Keratinocyte (primary cell): ENCODE measurements at regions not wholly inside any gene's neighbourhood (a gene's known extent, or its start where the extent isn't known, plus 50 kb on each side); places are given as distances from the start of the nearest gene placed in this dataset.

Experiments
- EZH2 ChIP-seq: IDR thresholded peaks from one replicate; pipeline ENCODE4 v1.6.1; 2012; ENCODE audit warnings: inconsistent platforms, mild to moderate bottlenecking, low read length, moderate library complexity
- TF ChIP-seq, protein P1 (sequence below), 3 experiments: IDR thresholded peaks in 1 of 3; conservative IDR thresholded peaks in 1 of 3; optimal IDR thresholded peaks in 1 of 3; 2 replicates in 2 of 3; 3 replicates in 1 of 3; pipeline versions ENCODE3 to v1.5.1; 2011; ENCODE audit warnings: low read length in 3 of 3, mild to moderate bottlenecking in 3 of 3, moderate library complexity in 2 of 3, control low read depth in 1 of 3, inconsistent platforms in 1 of 3; ENCODE audit not compliant: insufficient read depth in 2 of 3; ENCODE audit errors: extremely low read depth in 1 of 3

DNA sequence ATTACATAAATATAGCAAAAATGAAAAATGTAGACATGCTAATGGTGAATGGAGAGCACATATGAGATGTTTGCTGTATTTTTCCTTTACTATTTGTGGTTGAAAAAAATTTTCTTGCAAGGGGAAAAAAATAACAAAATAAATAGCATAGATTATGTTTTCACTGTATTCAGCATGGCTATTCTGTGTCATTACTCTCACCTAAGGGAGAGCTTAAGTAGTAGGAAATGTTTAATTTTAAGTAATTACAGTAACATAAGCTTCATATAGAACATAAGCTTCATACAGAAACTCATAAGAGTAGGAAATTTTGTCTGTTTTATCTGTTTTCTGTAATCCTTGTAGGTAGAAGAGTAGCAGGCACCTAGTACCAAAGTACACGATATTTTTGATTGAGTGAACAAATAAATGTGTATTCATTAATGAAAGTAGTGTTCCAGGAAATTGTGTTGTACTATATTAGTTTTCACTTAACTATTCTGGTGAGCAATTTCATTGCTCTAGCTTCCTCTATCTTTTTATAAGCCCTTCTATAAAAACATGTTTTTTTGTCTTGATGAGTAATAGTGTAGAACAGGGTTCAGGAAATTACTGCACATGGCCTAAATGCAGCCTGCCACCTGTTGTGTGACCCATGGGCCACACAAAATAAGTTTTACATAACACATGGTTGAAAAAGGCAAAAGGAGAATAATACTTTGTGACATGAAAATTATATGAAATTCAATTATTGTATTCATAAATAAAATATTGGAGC lies 1025.0 kb upstream of the CDH10 start:
- TF ChIP-seq, protein P1, sequence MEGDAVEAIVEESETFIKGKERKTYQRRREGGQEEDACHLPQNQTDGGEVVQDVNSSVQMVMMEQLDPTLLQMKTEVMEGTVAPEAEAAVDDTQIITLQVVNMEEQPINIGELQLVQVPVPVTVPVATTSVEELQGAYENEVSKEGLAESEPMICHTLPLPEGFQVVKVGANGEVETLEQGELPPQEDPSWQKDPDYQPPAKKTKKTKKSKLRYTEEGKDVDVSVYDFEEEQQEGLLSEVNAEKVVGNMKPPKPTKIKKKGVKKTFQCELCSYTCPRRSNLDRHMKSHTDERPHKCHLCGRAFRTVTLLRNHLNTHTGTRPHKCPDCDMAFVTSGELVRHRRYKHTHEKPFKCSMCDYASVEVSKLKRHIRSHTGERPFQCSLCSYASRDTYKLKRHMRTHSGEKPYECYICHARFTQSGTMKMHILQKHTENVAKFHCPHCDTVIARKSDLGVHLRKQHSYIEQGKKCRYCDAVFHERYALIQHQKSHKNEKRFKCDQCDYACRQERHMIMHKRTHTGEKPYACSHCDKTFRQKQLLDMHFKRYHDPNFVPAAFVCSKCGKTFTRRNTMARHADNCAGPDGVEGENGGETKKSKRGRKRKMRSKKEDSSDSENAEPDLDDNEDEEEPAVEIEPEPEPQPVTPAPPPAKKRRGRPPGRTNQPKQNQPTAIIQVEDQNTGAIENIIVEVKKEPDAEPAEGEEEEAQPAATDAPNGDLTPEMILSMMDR (optimal IDR thresholded peaks at IDR 0.05 in 1 of 3, IDR thresholded peaks at IDR 0.05 in 1 of 3, conservative IDR thresholded peaks at IDR 0.05 in 1 of 3; ENCODE audit: extremely low read depth in 1 of 3, insufficient read depth in 2 of 3, low read length in 3 of 3): no peak
- TF ChIP-seq EZH2: no peak
